WTC11 (cell line): ENCODE measurements at regions not wholly inside any gene's neighbourhood (a gene's known extent, or its start where the extent isn't known, plus 50 kb on each side); places are given as distances from the start of the nearest gene placed in this dataset.

Experiments
- ATF3 ChIP-seq: sonication (generic); formaldehyde crosslinking; conservative IDR thresholded peaks from 2 replicates; pipeline ENCODE4 v1.8.1; 2022; ENCODE audit warnings: mild to moderate bottlenecking, missing genetic modification reagents
- CTCF ChIP-seq: fragments of 200-600 bp; IDR thresholded peaks from 2 replicates; pipeline ENCODE4 v1.8.0; 2022; ENCODE audit warnings: antibody characterized with exemption
- ESRRA ChIP-seq: sonication (generic); formaldehyde crosslinking; IDR thresholded peaks from 2 replicates; pipeline ENCODE4 v1.8.1; 2022; ENCODE audit warnings: mild to moderate bottlenecking, missing genetic modification reagents, borderline replicate concordance
- NFE2L1 ChIP-seq: sonication (generic); formaldehyde crosslinking; IDR thresholded peaks from 2 replicates; pipeline ENCODE4 v1.8.1; 2023; ENCODE audit warnings: missing genetic modification reagents
- SP1 ChIP-seq: sonication (generic); formaldehyde crosslinking; conservative IDR thresholded peaks from 2 replicates; pipeline ENCODE4 v1.8.1; 2022; ENCODE audit warnings: missing genetic modification reagents
- ZNF263 ChIP-seq: sonication (generic); formaldehyde crosslinking; IDR thresholded peaks from 2 replicates; pipeline ENCODE4 v1.8.1; 2022; ENCODE audit warnings: low read depth, mild to moderate bottlenecking, moderate library complexity, missing genetic modification reagents

- TF ChIP-seq ZNF263 (CRISPR knock-in tag), result no peak
- no peak for TF ChIP-seq ATF3 (CRISPR knock-in tag)
- no peak for TF ChIP-seq CTCF
- no peak for TF ChIP-seq SP1 (CRISPR knock-in tag)
- no peak for TF ChIP-seq NFE2L1
- no peak for TF ChIP-seq ESRRA (CRISPR knock-in tag)
Observed at GRCh38 chr4:56220261-56220660, 167.0 kb downstream of the AASDH start.
